Smooth muscle cell (in vitro differentiated cells): ENCODE measurements at regions not wholly inside any gene's neighbourhood (a gene's known extent, or its start where the extent isn't known, plus 50 kb on each side); places are given as distances from the start of the nearest gene placed in this dataset.
A peak's percentile ranks its signal among the peaks of the same experiment; 100 is the strongest.

Experiments
- DNase-seq: peaks from one replicate; lab custom pipeline; 2025; ENCODE audit not compliant: unreplicated experiment; lab: John Stamatoyannopoulos, UW
- H2AFZ ChIP-seq: fragments of 200-600 bp; sonication (generic); 2 replicates; pipeline ENCODE4 v1.6.0; 2016; ENCODE audit warnings: antibody characterized with exemption, low read depth, mild to moderate bottlenecking
- H3F3A ChIP-seq: fragments of 200-600 bp; sonication (generic); 2 replicates; pipeline ENCODE4 v1.6.0; 2017; ENCODE audit warnings: antibody characterized with exemption, low read depth
- H3K27ac ChIP-seq: fragments of 200-600 bp; sonication (generic); 2 replicates; pipeline ENCODE4 v1.5.1; 2016; ENCODE audit warnings: low read depth, mild to moderate bottlenecking
- H3K27me3 ChIP-seq: fragments of 200-600 bp; sonication (generic); 2 replicates; pipeline ENCODE4 v1.6.1; 2016; ENCODE audit warnings: low read depth, mild to moderate bottlenecking
- H3K36me3 ChIP-seq: fragments of 200-600 bp; sonication (generic); 2 replicates; pipeline ENCODE4 v1.5.1; 2016; ENCODE audit warnings: low read depth
- H3K4me1 ChIP-seq: fragments of 200-600 bp; sonication (generic); 2 replicates; pipeline ENCODE4 v1.5.1; 2016; ENCODE audit warnings: low read depth
- H3K4me2 ChIP-seq: fragments of 200-600 bp; sonication (generic); 2 replicates; pipeline ENCODE4 v1.6.0; 2016; ENCODE audit warnings: mild to moderate bottlenecking
- H3K4me3 ChIP-seq: fragments of 200-600 bp; sonication (generic); 2 replicates; pipeline ENCODE4 v1.5.1; 2016; ENCODE audit warnings: mild to moderate bottlenecking
- H3K79me2 ChIP-seq: fragments of 200-600 bp; sonication (generic); 2 replicates; pipeline ENCODE4 v1.6.0; 2016; ENCODE audit warnings: low read depth, mild to moderate bottlenecking
- H3K9ac ChIP-seq: fragments of 200-600 bp; sonication (generic); 2 replicates; pipeline ENCODE4 v1.6.0; 2016; ENCODE audit warnings: low read depth
- H3K9me3 ChIP-seq: fragments of 200-600 bp; sonication (generic); replicated peaks from 2 replicates; pipeline ENCODE4 v1.5.1; 2016; ENCODE audit warnings: low read depth
- H4K20me1 ChIP-seq: fragments of 200-600 bp; sonication (generic); 2 replicates; pipeline ENCODE4 v1.6.0; 2016; ENCODE audit warnings: low read depth
- CTCF ChIP-seq: fragments of 200-600 bp; sonication (generic); IDR thresholded peaks from 2 replicates; pipeline ENCODE4 v1.5.1; 2017; ENCODE audit warnings: borderline replicate concordance, mild to moderate bottlenecking, antibody characterized with exemption; ENCODE audit not compliant: insufficient read depth, poor library complexity, severe bottlenecking
- WGBS: methylation state at CpG from one replicate; pipeline ENCODE4 v1.1.7; 2016; ENCODE audit warnings: low lambda C conversion rate; 5-methylcytosine and 5-hydroxymethylcytosine counted together

DNA sequence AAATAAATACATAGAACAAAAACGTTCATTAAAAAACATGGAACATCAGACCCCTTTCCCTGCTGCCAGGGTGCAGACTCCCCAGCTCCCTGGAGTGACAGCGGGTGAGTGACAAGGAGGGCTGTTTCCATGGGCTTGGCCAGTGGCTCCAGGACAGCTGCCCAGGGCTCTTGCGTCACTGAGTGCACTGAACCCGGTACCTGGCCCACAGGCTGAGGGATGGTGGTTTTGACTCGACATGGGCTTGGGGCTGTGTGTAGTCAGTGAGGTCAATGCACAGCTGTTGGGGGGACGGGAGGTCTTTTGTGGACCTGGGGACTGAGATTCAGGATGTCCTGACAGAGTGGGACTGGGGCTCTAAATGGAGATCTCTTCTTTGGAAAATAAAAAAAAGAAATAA lies 142.1 kb upstream of the B3GAT1 start:
- Histone ChIP-seq H3K4me3 (no peak overlapping the region), H3K27ac (no peak overlapping the region), H3K9ac (no peak overlapping the region), H3K4me1 (no peaks in the 10 kb centered on the region), H3F3A (no peaks in the 10 kb centered on the region), H3K4me2 (no peak overlapping the region), H3K9me3 (no peaks in the 10 kb centered on the region), H3K79me2 (no peaks in the 10 kb centered on the region), H3K36me3 (no peaks in the 10 kb centered on the region), H4K20me1 (no peaks in the 10 kb centered on the region), H3K27me3 (no peaks in the 10 kb centered on the region), H2AFZ (no peak overlapping the region)
- TF ChIP-seq CTCF, result no peak
- DNase-seq, result no peak
- WGBS, result 82% methylated on average over 6 of the region's 6 CpGs

- Histone ChIP-seq H3K79me2 (no peaks in the 10 kb centered on the region), H3K4me2 (no peak overlapping the region), H4K20me1 (no peaks in the 10 kb centered on the region), H3K9me3 (no peaks in the 10 kb centered on the region), H3F3A (no peaks in the 10 kb centered on the region), H3K36me3 (no peaks in the 10 kb centered on the region), H3K27ac (no peak overlapping the region), H3K4me1 (no peaks in the 10 kb centered on the region), H3K4me3 (no peak overlapping the region), H3K27me3 (no peaks in the 10 kb centered on the region), H3K9ac (no peak overlapping the region), H2AFZ (no peak overlapping the region)
- DNase-seq, result no peak
- 71% methylated on average over 1 of the region's 1 CpG for WGBS
- no peak for TF ChIP-seq CTCF
These were observed 140.7 kb upstream of the B3GAT1 start for GRCh38 chr11:134552749-134553148.

DNA sequence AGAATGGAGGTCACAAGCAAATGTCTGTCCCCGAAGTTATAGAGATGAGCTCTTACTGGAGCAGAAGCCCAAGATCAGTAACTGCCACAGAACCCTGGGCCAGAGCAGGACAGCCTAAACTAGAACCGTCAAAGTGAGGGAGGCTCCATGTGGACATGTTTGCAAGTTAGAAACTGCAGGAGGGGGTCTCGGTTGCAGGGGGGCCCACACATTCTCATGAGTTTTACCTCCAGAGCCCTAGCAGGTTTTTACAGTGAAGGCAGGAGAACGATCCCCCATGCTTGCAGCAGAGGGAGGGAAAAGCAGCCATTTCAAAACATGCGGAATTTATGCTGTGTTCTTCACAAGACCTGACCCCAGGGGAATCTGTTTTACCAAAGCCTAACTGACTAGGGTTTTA lies 133.5 kb upstream of the B3GAT1 start:
- no peaks in the 10 kb centered on the region for H4K20me1 ChIP-seq
- no peak overlapping the region for H3K9ac ChIP-seq
- H2AFZ ChIP-seq, result no peak overlapping the region
- H3K9me3 ChIP-seq, result no peaks in the 10 kb centered on the region
- no peaks in the 10 kb centered on the region for H3F3A ChIP-seq
- H3K4me3 ChIP-seq, result no peak overlapping the region
- DNase-seq, result no peak
- no peak overlapping the region for H3K4me2 ChIP-seq
- WGBS, result 92% methylated on average over 5 of the region's 5 CpGs
- no peaks in the 10 kb centered on the region for H3K79me2 ChIP-seq
- H3K27me3 ChIP-seq, result no peaks in the 10 kb centered on the region
- no peaks in the 10 kb centered on the region for H3K4me1 ChIP-seq
- TF ChIP-seq CTCF, result no peak
- no peak overlapping the region for H3K27ac ChIP-seq
- no peaks in the 10 kb centered on the region for H3K36me3 ChIP-seq

GRCh38 chr11:134544095-134544815 lies 132.2 kb upstream of the B3GAT1 start:
- Histone ChIP-seq H3K27me3 (no peaks in the 10 kb centered on the region), H3K79me2 (no peaks in the 10 kb centered on the region), H4K20me1 (no peaks in the 10 kb centered on the region), H3K4me1 (no peaks in the 10 kb centered on the region), H3K9me3 (no peaks in the 10 kb centered on the region), H3F3A (no peaks in the 10 kb centered on the region), H3K36me3 (no peaks in the 10 kb centered on the region), H3K9ac (no peak overlapping the region), H3K4me2 (no peak overlapping the region), H3K4me3 (no peak overlapping the region), H3K27ac (peak overlapping the region; percentile 21), H2AFZ (no peak overlapping the region)
- no peak for TF ChIP-seq CTCF
- DNase-seq, result no peak
- 56% methylated on average over 14 of the region's 14 CpGs for WGBS
